Right lung (tissue), 2 donors: ENCODE measurements at regions not wholly inside any gene's neighbourhood (a gene's known extent, or its start where the extent isn't known, plus 50 kb on each side); places are given as distances from the start of the nearest gene placed in this dataset.

Source experiments
- DNase-seq, 2 donors: peaks; one replicate each; pipeline ENCODE4 v3.0.0-alpha.2; 2013

GRCh38 chr20:52783769-52784168 is 188.4 kb upstream of the TSHZ2 start:
- no peak for DNase-seq

GRCh38 chr20:52780462-52780861 is 191.7 kb upstream of the TSHZ2 start:
- DNase-seq: no peak

DNA sequence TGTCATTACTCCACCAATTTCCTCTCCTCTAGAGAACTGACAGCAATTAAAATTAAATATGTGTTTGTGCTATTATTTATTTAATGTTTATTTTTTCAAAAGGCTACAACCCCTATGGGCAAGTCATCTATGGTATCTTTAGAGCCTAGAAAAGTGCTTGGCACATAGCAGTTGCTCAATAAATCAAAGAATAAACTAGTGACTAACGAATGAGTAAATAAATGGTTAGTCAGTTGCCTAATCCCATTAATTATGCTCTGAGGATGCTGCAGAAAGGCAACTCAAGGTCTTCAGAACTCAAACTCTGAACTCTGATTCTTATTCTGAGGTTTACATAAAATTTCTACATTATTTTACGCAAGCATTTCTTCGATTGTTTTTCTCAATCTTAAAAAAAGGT is 193.0 kb upstream of the TSHZ2 start:
- DNase-seq: no peak

DNA sequence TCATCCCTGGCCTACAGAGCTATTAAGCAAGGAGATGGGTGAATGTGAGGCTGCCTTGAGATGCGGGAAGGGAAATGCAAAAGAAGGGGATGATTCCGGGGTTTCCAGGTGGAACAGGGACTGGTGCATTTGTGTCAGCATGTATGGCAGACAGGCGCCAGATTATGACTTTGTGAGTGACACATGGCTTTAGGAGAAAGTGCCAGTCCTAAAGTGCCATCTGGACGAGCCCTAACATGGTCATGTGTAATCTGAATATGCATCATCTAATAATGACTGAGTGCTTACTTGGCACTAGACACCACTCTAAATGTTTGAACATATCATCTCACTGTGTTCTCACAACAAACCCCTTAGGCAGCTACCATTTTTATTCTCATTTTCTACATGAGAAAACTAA is 195.0 kb upstream of the TSHZ2 start:
- DNase-seq: no peak

DNA sequence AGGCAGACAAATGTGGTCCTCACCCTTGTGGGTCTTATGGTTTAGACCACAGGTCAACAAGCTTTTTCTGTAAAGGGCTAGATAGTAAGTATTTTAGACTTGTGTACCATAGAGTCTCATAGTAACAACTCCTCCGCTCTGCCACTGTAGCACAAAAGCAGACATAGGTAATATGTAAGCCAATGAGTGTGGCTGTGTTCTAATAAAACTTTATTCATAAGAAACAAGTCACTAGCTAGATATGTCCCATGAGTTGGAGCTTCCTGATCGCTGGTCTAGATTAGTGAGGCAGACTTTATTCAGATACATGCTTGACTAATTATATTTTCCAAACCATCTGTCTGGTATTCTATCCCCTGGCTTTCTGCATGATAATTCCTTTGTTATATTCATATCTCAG is 196.4 kb upstream of the TSHZ2 start:
- DNase-seq: no peak

DNA sequence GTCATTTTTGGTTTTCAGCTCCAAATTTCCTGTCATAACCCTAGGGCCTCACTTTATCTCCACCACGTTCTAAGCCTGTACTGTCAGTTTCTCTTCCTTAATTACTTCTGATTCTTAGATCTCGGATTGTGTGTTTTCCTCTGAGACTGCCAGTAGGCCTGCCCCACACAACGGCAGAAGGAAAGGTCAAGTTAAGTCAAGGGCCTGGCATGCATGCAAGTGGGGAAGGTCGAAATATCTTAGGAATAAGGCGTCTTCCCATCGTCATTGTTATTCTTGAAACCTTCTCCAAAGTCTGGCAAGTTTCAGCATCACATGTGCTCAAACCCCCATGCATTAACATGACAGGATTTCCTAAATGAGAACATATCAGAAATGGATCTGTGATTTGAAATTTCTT is 203.5 kb upstream of the TSHZ2 start:
- no peak for DNase-seq

- DNase-seq: peak; percentile 67 to 71
These were observed 205.3 kb upstream of the TSHZ2 start for GRCh38 chr20:52766645-52767435.

GRCh38 chr20:52763321-52763853 is 208.8 kb upstream of the TSHZ2 start:
- no peak for DNase-seq

DNA sequence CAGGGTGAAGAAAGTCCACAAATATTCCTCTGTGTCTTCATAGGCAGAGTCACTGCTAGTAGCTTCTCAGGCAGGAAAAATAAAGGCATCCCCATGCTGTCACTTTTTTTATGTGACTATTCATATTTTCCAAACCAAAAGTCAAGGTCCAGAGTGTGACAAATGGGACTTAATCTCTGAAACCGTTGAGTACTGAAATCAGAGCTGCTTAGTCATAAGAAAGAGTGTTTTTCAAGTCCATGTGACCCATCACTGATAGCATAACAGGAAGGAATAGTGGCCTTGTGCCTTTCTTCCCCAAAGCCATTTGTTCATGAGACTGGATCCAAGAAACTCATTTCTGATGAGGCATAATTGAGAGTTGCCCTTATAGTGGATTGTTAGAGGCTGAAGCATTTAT is 210.3 kb upstream of the TSHZ2 start:
- no peak for DNase-seq

DNA sequence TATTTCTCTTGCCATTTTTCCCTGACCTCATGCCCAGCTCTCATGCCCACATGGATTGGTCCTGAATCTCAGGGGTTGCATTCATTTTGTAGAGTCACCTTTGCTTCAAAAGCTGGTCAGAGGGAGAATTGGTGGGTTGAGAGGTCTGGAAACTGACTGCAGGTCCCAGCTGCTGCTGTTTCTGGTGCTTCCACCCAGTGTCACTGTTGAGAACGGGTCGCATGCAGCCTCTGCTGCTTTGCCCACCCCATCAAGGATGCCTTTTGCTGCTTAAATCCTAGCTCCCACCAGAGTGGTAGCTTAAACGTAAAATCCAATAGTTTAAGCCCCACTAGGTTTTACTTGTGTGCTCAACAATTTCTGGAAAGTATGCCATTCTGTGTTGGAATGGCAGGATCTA is 211.4 kb upstream of the TSHZ2 start:
- DNase-seq: no peak

- no peak for DNase-seq
These were observed 214.7 kb upstream of the TSHZ2 start for GRCh38 chr20:52757411-52757810.

DNA sequence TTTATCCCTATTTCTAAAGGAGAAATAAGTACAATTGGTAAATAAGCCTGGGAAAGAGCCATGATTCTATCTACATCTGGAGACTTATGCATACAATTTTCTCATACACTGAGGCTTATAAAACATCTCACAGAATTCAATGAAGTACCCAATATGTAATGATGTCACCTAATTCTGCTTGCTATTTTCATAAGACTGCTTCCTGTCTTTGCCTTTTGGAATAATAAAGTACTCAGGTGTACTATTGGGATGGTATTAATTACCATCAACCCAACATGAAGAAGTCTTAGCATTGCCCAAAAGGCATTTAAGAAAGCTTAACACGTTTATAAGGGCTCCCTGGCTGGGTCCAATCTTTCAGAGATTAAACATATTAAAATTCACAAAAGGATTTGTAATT is 216.4 kb upstream of the TSHZ2 start:
- DNase-seq: no peak

GRCh38 chr20:52754366-52754765 is 217.8 kb upstream of the TSHZ2 start:
- DNase-seq: no peak

DNA sequence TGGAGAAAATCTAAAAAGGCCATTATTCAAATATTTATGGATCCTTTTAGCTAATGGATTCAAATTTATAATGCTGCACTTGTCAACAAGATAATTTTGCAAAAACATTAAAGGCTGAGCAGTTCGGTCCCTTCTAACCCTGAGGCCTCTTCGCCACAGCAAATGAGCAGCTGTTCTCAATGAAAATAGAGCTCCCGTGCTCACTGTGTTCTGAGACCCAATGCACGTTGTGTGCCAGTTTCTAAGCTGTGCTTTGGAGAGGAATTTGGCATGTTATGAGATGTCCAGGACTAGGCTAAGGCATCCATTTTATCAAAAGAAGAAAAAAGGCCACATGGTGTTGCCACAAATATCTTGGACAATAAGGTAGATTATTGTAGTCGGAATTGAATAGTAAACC is 220.1 kb upstream of the TSHZ2 start:
- DNase-seq: no peak

GRCh38 chr20:52751571-52751970 is 220.6 kb upstream of the TSHZ2 start:
- DNase-seq: no peak

- no peak for DNase-seq
These were observed 222.2 kb upstream of the TSHZ2 start for GRCh38 chr20:52749938-52750337.

- peak in 1 of 2 donors; percentile 32 for DNase-seq
These were observed 223.2 kb upstream of the TSHZ2 start for GRCh38 chr20:52748990-52749389.

- DNase-seq: peak; percentile 84
These were observed 223.7 kb upstream of the TSHZ2 start for GRCh38 chr20:52748285-52748932.

DNA sequence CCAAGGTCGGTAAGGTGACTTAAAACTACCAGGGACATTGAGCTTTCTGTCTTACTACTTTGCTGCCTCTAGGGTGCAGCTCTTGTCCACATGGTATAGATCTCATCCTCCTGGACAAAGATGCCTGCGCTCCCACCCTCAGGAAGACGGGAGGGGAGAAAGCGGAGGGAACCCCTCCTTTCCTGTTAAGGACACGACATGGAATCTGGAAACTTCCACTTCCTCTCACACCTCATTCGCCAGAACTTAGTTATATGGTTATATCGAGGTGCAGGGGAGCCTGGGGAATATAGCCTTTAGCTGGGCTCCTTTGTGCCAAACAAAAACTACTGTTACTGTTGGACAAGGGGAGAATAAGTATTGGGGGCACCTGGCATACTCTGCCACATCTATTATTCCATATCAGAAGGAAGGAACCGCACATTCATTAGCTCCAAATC is 224.3 kb upstream of the TSHZ2 start:
- DNase-seq: peak in 1 of 2 donors; percentile 64

GRCh38 chr20:52746770-52747169 is 225.4 kb upstream of the TSHZ2 start:
- DNase-seq: no peak

DNA sequence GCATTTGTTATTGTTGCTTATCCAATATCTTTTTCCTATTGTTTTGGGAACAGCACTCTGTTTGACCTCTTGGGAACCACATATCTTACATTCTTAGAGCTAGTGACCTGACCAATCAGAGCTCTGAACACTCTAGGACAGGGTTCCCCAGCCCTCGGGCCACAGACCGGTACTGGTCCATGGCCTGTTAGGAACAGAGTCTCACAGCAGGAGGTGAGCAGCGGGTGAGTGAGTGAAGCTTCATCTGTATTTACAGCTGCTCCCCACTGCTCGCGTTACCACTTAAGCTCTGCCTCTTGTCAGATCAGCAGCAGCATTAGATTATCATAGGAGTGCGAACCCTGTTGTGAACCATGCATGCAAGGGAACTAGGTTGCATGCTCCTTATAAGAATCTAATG is 226.0 kb upstream of the TSHZ2 start:
- no peak for DNase-seq

GRCh38 chr20:52744441-52744840 is 227.7 kb upstream of the TSHZ2 start:
- DNase-seq: no peak

DNA sequence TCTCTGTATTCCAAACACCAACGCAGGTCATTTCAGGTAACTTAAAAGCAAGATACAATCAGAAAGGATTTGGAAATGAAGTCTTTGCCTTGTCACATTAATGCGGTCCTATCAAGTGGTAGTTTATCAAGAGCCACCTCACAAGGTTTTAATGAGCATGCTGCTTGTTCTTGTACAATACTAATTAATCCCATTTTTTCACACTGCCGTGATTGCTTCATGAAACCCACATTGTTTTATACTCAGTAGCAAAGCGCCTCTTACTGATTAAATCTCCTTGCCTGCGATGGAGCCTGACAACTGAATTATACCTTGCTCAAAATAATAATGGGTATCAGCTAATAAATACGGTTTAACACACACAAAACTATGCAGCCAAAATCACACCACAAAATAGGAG is 234.1 kb upstream of the TSHZ2 start:
- DNase-seq: no peak
